ENCODE measurements at regions not wholly inside any gene's neighbourhood (a gene's known extent, or its start where the extent isn't known, plus 50 kb on each side); places are given as distances from the start of the nearest gene placed in this dataset.

DNA sequence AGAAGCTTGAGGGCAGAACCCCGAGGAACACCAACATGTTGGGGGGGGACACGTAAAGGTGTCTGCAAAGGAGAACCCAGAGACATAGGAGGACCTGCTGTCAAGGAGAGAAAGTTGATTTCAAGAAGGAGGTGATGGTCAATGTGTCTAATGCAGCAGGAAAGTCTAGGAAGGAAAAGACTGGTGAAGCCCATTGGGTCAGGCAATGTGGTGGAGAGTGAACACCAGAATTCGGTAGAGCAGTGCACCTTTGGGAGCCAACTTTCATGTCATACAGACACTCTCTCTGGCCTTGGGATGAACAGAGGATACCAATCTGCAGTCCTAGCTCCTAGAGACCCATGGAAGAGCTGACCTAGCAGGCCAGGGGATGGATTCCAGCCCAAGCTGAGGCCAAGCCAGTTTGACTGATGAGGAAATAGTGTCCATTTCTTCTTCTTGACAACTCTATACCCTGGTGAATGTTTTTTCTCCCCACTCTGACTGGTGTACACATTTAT lies 101.9 kb downstream of the MYCN start:
- TF ChIP-seq, protein P1, sequence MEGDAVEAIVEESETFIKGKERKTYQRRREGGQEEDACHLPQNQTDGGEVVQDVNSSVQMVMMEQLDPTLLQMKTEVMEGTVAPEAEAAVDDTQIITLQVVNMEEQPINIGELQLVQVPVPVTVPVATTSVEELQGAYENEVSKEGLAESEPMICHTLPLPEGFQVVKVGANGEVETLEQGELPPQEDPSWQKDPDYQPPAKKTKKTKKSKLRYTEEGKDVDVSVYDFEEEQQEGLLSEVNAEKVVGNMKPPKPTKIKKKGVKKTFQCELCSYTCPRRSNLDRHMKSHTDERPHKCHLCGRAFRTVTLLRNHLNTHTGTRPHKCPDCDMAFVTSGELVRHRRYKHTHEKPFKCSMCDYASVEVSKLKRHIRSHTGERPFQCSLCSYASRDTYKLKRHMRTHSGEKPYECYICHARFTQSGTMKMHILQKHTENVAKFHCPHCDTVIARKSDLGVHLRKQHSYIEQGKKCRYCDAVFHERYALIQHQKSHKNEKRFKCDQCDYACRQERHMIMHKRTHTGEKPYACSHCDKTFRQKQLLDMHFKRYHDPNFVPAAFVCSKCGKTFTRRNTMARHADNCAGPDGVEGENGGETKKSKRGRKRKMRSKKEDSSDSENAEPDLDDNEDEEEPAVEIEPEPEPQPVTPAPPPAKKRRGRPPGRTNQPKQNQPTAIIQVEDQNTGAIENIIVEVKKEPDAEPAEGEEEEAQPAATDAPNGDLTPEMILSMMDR (IDR thresholded peaks at IDR 0.05; ENCODE audit: insufficient read depth, low read length, poor library complexity, severe bottlenecking): no peak
- TF ChIP-seq EZH2phosphoT487 (conservative IDR thresholded peaks at IDR 0.05; ENCODE audit: low read length): no peak
